Fibroblast of villous mesenchyme (primary cell): ENCODE measurements at regions not wholly inside any gene's neighbourhood (a gene's known extent, or its start where the extent isn't known, plus 50 kb on each side); places are given as distances from the start of the nearest gene placed in this dataset.

Experiments
- DNase-seq: peaks from one replicate; pipeline ENCODE4 v3.0.0-alpha.2; 2010; ENCODE audit warnings: low read depth
- H3K4me3 ChIP-seq: 2 replicates; pipeline ENCODE4 v1.5.1; 2011; ENCODE audit warnings: low read depth, mild to moderate bottlenecking, low read length
- TF ChIP-seq, protein P1 (sequence below): IDR thresholded peaks from 2 replicates; pipeline ENCODE4 v1.5.1; 2012; ENCODE audit warnings: low read depth, mild to moderate bottlenecking, low read length; ENCODE audit not compliant: insufficient read depth

DNA sequence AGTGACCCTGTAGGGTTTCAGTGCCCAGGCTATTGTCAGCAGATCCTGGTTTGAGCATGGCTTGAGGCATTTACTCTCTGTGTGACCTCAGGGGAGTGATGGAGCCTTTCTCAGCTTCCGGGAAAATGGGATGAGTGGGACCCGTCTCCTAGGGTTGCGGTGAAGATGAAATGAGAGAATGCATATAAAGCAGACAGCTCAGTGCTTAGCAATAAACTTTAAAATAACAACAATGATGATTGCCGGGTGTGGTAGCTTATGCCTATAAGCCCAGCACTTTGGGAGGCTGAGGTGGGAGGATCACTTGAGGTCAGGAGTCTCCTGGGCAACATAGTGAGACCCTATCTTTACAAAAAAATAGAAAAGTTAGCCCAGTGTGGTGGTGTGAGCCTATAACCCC lies 106.0 kb upstream of the MTHFD1L start:
- H3K4me3 ChIP-seq = no peak overlapping the region
- DNase-seq = no peak
- TF ChIP-seq, protein P1, sequence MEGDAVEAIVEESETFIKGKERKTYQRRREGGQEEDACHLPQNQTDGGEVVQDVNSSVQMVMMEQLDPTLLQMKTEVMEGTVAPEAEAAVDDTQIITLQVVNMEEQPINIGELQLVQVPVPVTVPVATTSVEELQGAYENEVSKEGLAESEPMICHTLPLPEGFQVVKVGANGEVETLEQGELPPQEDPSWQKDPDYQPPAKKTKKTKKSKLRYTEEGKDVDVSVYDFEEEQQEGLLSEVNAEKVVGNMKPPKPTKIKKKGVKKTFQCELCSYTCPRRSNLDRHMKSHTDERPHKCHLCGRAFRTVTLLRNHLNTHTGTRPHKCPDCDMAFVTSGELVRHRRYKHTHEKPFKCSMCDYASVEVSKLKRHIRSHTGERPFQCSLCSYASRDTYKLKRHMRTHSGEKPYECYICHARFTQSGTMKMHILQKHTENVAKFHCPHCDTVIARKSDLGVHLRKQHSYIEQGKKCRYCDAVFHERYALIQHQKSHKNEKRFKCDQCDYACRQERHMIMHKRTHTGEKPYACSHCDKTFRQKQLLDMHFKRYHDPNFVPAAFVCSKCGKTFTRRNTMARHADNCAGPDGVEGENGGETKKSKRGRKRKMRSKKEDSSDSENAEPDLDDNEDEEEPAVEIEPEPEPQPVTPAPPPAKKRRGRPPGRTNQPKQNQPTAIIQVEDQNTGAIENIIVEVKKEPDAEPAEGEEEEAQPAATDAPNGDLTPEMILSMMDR = no peak

DNA sequence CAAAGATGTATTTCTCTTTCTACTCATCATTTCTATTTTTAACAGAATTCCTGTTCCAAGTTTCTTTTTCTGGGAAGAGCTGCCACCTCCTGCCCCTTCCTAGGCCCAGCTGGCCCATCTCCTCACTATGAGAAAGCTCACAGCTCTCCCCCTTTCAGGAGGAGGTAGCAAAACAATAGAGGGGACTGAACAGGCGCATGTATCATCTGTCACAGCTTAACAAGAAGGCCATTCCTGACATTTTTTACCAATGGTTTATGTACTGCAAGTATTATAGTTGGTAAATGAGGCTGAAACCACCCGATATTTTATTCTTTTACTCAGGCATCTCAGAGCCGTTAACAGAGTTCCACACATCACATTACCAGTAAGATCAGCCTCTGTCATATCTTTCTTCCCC lies 103.7 kb upstream of the MTHFD1L start:
- no peak overlapping the region for H3K4me3 ChIP-seq
- TF ChIP-seq, protein P1 = no peak
- no peak for DNase-seq

DNA sequence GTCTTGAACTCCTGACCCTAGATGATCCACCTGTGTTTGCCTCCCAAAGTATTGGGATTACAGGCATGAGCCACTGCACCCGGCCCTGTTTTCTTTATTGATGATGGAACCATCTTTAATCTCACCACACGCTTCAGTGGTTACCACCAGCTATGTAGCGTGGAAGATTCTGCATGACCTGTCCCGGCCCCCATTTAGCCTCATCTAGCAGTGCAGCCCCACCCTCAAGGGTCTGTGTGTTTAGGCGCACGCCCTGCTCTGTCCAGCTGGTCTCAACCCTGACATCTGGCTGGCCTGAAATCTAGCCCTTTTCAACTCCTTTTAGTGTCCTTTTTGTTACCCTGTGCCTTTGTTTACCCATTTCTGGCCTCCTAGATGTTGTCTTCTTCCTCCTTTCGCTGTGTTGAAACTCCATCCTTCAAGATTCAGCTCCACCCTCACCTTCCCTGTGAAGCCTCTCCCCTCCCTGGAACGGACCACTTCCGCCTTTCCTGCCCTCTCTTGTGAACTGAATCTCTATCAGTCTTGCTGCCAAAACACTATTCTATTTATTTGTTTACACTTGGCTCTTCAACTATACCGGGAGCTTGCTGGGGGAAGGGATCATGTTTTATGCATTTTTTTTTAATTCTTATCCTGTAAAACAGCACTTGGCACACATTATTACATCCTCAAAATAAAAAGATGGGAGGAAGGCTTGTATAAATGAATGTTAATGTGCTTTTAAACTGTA lies 101.0 kb upstream of the MTHFD1L start:
- TF ChIP-seq, protein P1 = no peak
- DNase-seq = no peak
- no peak overlapping the region for H3K4me3 ChIP-seq

DNA sequence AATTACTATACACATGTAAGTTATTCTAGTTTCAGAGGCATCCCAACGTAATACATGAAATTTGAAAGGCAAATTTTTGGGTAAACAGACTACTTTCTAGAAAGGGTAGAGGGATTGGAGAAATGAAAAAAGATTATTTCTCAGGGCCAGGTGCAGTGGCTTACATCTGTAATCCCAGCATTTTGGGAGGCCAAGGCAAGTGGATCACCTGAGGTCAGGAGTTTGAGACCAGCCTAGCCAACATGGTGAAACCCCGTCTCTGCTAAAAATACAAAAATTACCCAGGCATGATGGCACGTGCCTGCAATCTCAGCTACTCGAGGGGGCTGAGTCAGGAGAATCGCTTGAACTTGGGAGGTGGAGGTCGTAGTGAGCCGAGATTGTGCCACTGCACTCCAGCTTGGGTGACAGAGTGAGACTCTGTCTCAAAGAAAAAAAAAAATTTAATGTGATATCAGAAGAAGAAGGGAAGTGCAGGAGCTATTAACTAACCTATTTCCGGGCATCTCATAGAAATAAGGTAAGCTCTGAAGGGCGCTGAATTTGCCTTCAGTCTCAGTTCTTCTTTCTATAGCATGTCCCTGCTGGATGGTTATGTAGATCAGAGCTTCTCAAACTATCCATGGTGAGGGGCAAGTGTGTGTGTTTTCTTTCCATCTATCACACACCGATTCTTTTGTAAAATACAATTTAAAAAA lies 100.3 kb upstream of the MTHFD1L start:
- DNase-seq = no peak
- no peak overlapping the region for H3K4me3 ChIP-seq
- TF ChIP-seq, protein P1 = no peak

DNA sequence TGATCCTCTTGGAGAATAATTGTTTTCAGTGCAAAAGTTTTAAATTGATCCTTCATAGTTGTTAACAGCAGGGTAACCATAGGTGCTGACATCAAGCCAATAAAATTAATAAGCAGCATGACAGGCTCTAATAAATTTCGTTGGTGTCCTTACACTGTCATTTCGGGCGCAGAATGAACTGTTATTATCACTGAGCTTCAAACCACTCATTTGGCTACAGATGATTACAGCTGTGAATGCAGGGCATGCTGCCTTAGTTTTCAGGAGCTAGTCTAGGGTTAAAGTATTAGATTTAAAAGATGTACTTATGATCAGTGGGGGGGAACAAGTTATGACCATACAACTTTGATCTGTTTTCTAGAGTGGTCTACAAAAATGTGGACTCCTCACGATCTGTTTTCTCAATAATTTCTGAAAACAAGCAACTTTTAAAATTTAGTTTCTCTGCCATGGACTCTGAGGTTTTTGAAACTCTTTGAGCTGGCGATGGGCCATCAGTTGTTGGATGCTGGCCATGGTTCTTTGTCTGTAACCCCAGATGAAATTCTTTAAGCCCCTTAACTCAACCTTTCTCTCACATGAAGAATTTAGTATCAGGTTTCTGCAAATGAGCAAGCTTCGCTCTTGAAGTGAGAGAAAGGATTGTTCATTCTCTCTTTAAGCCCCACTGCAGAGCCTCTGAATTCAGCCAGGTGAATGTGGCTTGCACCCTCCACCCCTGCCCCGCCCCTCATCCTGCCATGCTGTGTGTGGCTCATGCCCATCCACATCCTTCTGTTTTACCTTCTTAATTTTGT lies 99.1 kb upstream of the MTHFD1L start:
- no peak for DNase-seq
- no peak overlapping the region for H3K4me3 ChIP-seq
- TF ChIP-seq, protein P1 = no peak

DNA sequence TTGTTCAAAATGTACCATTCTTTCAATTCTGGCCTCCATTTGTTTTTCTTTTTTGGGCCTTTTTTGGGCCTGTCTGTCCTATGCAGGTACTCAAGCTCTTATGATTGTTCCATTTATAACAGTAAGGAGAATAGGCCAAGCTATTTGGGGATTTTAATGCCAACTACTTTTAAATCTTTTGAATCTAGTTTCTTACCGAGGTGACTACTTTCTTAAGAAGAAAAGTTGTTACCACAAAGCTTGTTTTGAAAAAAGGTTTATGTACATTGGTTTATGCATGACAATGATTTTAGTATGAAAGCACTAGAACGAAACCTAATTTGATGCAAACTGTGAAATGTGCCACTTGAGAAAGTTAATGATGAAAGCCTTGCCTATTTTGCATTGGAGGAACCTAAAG lies 98.3 kb upstream of the MTHFD1L start:
- no peak for DNase-seq
- TF ChIP-seq, protein P1 = no peak
- no peak overlapping the region for H3K4me3 ChIP-seq
